ENCODE measurements at regions not wholly inside any gene's neighbourhood (a gene's known extent, or its start where the extent isn't known, plus 50 kb on each side); places are given as distances from the start of the nearest gene placed in this dataset.
A peak's percentile ranks its signal among the peaks of the same experiment; 100 is the strongest.

DNA sequence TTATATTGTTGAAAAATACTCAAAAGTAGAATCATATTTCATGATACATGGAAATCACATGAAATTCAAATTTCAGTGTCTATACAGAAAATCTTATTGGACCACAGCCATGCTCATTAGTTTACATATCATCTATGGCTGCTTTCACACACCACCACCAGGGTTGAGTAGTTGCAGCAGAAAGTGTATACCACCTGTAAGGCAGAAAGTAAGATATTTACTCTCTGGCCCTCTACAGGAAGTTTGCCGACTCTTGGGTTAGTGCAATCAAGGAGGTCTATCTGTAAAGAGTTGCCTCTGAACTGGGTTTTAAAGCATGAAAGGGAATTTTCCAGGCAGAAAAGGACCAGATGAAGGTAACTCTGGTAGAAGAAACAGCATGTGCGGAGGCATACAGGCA is 432.3 kb downstream of the DHX35 start:
- no peak overlapping the region for H2AFZ ChIP-seq (ENCODE audit: low read depth, low read length)
- no peaks in the 10 kb centered on the region for H3K9me3 ChIP-seq (ENCODE audit: insufficient read depth, low read length)
- no peak overlapping the region for H3K4me3 ChIP-seq (ENCODE audit: low read length)
- H3K27ac ChIP-seq (ENCODE audit: low read length), result no peak overlapping the region
- no peak for TF ChIP-seq EZH2phosphoT487 (IDR thresholded peaks at IDR 0.05; ENCODE audit: low read depth)
- TF ChIP-seq, protein P1, sequence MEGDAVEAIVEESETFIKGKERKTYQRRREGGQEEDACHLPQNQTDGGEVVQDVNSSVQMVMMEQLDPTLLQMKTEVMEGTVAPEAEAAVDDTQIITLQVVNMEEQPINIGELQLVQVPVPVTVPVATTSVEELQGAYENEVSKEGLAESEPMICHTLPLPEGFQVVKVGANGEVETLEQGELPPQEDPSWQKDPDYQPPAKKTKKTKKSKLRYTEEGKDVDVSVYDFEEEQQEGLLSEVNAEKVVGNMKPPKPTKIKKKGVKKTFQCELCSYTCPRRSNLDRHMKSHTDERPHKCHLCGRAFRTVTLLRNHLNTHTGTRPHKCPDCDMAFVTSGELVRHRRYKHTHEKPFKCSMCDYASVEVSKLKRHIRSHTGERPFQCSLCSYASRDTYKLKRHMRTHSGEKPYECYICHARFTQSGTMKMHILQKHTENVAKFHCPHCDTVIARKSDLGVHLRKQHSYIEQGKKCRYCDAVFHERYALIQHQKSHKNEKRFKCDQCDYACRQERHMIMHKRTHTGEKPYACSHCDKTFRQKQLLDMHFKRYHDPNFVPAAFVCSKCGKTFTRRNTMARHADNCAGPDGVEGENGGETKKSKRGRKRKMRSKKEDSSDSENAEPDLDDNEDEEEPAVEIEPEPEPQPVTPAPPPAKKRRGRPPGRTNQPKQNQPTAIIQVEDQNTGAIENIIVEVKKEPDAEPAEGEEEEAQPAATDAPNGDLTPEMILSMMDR (IDR thresholded peaks at IDR 0.05; ENCODE audit: low read depth, low read length), result no peak
- H3K9ac ChIP-seq (ENCODE audit: low read length), result no peak overlapping the region
- H3K4me2 ChIP-seq (ENCODE audit: low read length), result no peak overlapping the region
- no peaks in the 10 kb centered on the region for H3K36me3 ChIP-seq (replicated peaks; ENCODE audit: low read depth, low read length)
- H3K79me2 ChIP-seq (ENCODE audit: low read length), result no peaks in the 10 kb centered on the region
- no peaks in the 10 kb centered on the region for H3K4me1 ChIP-seq (ENCODE audit: low read length)
- H4K20me1 ChIP-seq (ENCODE audit: insufficient read depth, low read length), result no peaks in the 10 kb centered on the region
- no peaks in the 10 kb centered on the region for H3K27me3 ChIP-seq (ENCODE audit: low read depth, low read length)

DNA sequence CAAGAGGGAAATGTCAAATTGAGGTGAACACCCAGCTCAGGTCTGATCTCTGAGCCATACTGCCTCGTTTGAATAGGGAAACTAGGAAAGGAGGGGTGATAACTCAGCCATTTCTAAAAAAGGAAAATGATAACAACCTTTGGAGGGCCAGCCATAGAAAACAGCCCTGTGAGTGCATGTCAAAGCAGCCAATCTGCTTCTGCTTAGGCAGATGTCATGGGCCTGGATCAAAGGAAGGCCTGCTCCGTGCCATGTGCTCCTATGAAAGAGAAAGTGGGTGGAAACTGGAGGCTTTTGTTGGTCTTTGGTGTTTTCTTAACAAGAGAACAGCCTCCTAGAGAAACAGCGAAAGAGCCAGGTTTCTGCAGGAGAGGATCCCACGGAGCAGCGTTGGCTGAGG is 428.0 kb downstream of the DHX35 start:
- no peak overlapping the region for H3K27ac ChIP-seq (ENCODE audit: low read length)

DNA sequence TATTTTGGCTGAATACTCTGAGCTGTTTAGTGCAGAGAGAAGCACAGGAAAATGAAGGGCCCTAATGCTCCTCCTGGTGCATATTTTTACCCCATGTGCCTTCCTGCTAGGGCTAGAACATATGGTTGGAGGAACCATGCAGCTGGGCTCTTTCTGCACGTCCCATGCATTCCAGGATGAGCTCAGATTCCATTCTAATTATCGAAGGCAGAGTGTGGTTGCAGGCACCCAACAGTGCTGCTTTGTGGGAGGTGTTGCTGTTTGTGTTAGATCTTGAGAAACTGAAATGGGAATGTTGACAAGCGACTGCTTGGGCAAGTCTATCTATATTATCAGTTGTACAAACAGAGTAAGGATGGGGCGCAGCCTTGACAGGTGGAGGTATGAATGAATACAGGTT is 419.5 kb downstream of the DHX35 start:
- Histone ChIP-seq H3K79me2 (ENCODE audit: low read length) (no peaks in the 10 kb centered on the region), H3K9me3 (ENCODE audit: insufficient read depth, low read length) (no peaks in the 10 kb centered on the region), H3K36me3 (replicated peaks; ENCODE audit: low read depth, low read length) (no peaks in the 10 kb centered on the region), H3K4me1 (ENCODE audit: low read length) (no peaks in the 10 kb centered on the region), H2AFZ (ENCODE audit: low read depth, low read length) (no peak overlapping the region), H3K9ac (ENCODE audit: low read length) (no peak overlapping the region), H3K4me3 (ENCODE audit: low read length) (no peak overlapping the region), H3K27me3 (ENCODE audit: low read depth, low read length) (no peaks in the 10 kb centered on the region), H4K20me1 (ENCODE audit: insufficient read depth, low read length) (no peaks in the 10 kb centered on the region), H3K27ac (ENCODE audit: low read length) (no peak overlapping the region), H3K4me2 (ENCODE audit: low read length) (no peak overlapping the region)
- TF ChIP-seq, protein P1 (IDR thresholded peaks at IDR 0.05; ENCODE audit: low read depth, low read length), result no peak
- no peak for TF ChIP-seq EZH2phosphoT487 (IDR thresholded peaks at IDR 0.05; ENCODE audit: low read depth)

More for the DNA sequence above, 428.0 kb downstream of the DHX35 start:
- Histone ChIP-seq H3K4me2 (ENCODE audit: low read length) (no peak overlapping the region), H3K27me3 (ENCODE audit: low read depth, low read length) (no peaks in the 10 kb centered on the region), H3K79me2 (ENCODE audit: low read length) (no peaks in the 10 kb centered on the region), H3K36me3 (replicated peaks; ENCODE audit: low read depth, low read length) (no peaks in the 10 kb centered on the region), H4K20me1 (ENCODE audit: insufficient read depth, low read length) (no peaks in the 10 kb centered on the region), H3K9me3 (ENCODE audit: insufficient read depth, low read length) (no peaks in the 10 kb centered on the region), H3K4me3 (ENCODE audit: low read length) (no peak overlapping the region), H2AFZ (ENCODE audit: low read depth, low read length) (peak overlapping the region; percentile 16; the same call in 1 of the 2 replicates), H3K4me1 (ENCODE audit: low read length) (no peaks in the 10 kb centered on the region), H3K9ac (ENCODE audit: low read length) (no peak overlapping the region)
- TF ChIP-seq, protein P1 (IDR thresholded peaks at IDR 0.05; ENCODE audit: low read depth, low read length), result no peak
- TF ChIP-seq EZH2phosphoT487 (IDR thresholded peaks at IDR 0.05; ENCODE audit: low read depth), result no peak

DNA sequence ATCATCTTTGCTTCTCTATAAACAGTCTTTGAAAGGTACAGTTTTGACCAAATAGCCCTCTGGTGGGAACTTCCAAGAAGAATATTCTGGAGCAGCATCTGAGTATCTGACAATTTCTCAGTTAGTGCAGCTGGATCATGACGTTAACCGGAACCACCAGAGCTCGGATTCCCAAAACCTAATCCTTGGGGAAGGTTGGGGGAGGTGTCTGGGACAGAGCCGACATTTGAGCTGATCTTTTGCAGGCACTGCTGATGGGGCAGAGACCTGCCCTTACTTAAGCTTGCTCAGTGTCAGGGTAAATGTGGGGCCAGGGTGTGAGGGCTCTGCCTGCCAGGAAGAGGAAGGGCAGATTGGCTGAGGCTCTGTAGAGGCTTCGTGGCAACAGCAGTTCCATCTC is 416.6 kb downstream of the DHX35 start:
- TF ChIP-seq, protein P1 (IDR thresholded peaks at IDR 0.05; ENCODE audit: low read depth, low read length), result no peak
- TF ChIP-seq EZH2phosphoT487 (IDR thresholded peaks at IDR 0.05; ENCODE audit: low read depth), result no peak
- Histone ChIP-seq H3K27me3 (ENCODE audit: low read depth, low read length) (peaks cover 7% of the 10 kb centered on the region), H3K4me2 (ENCODE audit: low read length) (no peak overlapping the region), H3K9ac (ENCODE audit: low read length) (no peak overlapping the region), H3K27ac (ENCODE audit: low read length) (no peak overlapping the region), H3K4me3 (ENCODE audit: low read length) (no peak overlapping the region), H3K9me3 (ENCODE audit: insufficient read depth, low read length) (no peaks in the 10 kb centered on the region), H3K79me2 (ENCODE audit: low read length) (no peaks in the 10 kb centered on the region), H3K4me1 (ENCODE audit: low read length) (no peaks in the 10 kb centered on the region), H3K36me3 (replicated peaks; ENCODE audit: low read depth, low read length) (no peaks in the 10 kb centered on the region), H2AFZ (ENCODE audit: low read depth, low read length) (no peak overlapping the region), H4K20me1 (ENCODE audit: insufficient read depth, low read length) (no peaks in the 10 kb centered on the region)
